ENCODE measurements at regions not wholly inside any gene's neighbourhood (a gene's known extent, or its start where the extent isn't known, plus 50 kb on each side); places are given as distances from the start of the nearest gene placed in this dataset.

DNA sequence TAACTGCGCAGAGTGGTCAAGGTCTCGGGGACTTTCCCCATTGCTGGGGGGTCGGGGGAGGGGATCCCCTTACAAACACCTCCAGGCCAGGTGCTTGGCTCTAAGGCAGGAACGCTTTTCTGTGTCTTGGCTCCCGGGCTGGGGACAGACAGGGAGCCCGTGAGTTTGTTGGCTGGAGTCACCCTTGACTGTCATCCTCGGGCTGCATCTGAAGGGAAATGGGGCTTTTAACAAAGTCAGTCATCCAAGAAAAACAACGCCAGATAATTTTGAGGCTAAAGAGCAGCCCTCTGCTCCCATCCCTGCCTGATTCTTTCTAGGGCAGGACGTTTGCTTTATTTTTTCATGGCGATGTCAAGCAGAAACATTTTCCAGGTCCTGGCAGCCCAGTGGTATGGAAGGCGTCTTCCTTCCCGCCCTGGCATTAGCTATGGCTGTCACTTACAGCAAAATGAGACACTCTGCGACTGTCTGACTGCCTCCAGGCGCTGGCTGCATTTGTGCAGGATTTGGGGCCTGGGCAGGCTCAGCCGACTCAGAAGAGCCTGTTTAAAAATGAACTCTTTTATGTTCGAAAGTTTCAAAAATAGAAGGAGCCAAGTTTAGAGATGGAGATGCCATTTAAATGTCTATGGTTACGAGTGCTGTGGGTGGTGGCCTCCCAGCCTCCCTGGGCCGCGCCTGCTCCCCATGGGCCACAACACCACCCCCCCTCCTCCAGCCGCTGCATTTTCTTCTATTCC, 54.7 kb upstream of the TNS3 start:
- TF ChIP-seq, protein P1, sequence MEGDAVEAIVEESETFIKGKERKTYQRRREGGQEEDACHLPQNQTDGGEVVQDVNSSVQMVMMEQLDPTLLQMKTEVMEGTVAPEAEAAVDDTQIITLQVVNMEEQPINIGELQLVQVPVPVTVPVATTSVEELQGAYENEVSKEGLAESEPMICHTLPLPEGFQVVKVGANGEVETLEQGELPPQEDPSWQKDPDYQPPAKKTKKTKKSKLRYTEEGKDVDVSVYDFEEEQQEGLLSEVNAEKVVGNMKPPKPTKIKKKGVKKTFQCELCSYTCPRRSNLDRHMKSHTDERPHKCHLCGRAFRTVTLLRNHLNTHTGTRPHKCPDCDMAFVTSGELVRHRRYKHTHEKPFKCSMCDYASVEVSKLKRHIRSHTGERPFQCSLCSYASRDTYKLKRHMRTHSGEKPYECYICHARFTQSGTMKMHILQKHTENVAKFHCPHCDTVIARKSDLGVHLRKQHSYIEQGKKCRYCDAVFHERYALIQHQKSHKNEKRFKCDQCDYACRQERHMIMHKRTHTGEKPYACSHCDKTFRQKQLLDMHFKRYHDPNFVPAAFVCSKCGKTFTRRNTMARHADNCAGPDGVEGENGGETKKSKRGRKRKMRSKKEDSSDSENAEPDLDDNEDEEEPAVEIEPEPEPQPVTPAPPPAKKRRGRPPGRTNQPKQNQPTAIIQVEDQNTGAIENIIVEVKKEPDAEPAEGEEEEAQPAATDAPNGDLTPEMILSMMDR (IDR thresholded peaks at IDR 0.05; ENCODE audit: poor library complexity): no peak
- TF ChIP-seq EZH2 (IDR thresholded peaks at IDR 0.05; ENCODE audit: borderline replicate concordance) (no peak), EZH2phosphoT487 (IDR thresholded peaks at IDR 0.05; ENCODE audit: low read depth, severe bottlenecking, unreplicated experiment) (no peak)
